HG03457 (cell line): ENCODE measurements at regions not wholly inside any gene's neighbourhood (a gene's known extent, or its start where the extent isn't known, plus 50 kb on each side); places are given as distances from the start of the nearest gene placed in this dataset.
"Not testable (repeated sequence)": the region's sequence is repeated elsewhere in the genome, so short reads cannot be mapped to it uniquely, and the experiment has no call there.

Experiments
- ATAC-seq: cut with Tn5 transposase; IDR thresholded peaks from one replicate; pipeline ENCODE4 v1.9.1; 2021; ENCODE audit warnings: moderate number of reproducible peaks; ENCODE audit not compliant: unreplicated experiment

DNA sequence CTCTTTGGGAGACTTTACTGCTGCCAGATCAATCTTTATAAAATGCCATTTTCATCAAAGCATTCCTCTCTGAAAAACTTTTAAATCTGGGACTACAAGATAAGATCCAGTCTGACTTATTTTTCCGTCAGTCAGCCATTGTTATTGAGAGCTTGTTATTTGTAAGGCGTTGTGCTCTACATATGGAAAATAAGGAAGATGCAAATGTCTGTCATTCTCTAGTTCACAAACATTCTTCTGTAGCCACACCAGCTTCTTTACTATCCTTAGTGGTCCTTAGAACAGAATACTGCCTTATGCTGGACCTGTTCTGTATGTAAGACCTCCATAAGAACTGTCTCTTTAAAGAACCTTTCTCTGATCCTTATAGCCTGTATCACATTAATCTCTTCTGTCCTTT lies 120.3 kb upstream of the NBPF19 start:
- ATAC-seq, result not testable (repeated sequence)

DNA sequence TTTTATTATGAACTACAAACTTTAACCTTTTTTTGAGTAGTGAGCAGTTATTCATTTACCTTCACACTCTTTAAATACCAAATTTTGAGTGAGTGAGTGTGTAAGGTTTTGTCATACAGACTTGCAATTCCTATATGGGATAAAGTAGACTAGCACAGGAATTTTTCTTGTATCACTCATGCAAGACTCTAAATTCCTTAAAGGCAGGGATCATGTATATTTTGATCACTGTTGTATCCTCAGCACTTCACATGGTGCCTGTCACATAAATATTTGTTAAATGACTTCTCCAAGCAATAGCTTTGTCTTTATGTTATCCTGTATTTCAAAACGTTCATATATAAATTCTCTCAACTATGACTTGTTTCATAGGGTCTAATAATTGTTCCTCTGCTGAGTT lies 119.1 kb upstream of the NBPF19 start:
- ATAC-seq, result not testable (repeated sequence)

DNA sequence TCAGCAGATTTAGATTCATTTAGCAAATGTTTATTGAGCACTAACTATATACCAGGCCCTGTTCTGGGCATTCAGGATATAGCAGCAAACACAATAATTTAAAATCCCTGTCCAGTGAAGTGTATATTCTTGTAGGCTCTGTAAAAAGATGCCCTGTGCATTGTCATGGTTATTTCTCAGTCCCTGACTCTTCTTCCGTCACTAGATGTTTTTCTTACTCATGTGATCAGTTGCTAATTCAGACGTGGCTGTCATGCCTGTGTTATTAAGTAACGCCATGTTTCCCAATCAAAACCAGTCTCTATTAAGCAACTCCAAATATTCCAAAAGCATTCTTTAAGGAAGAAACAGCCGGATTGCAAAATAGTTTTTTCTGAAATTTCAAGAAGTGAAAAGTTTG lies 118.7 kb upstream of the NBPF19 start:
- ATAC-seq, result not testable (repeated sequence)

- ATAC-seq, result not testable (repeated sequence)
Observed at GRCh38 chr1:149360351-149360750, 114.5 kb upstream of the NBPF19 start.

- ATAC-seq, result not testable (repeated sequence)
Observed at GRCh38 chr1:149361310-149361709, 113.5 kb upstream of the NBPF19 start.

DNA sequence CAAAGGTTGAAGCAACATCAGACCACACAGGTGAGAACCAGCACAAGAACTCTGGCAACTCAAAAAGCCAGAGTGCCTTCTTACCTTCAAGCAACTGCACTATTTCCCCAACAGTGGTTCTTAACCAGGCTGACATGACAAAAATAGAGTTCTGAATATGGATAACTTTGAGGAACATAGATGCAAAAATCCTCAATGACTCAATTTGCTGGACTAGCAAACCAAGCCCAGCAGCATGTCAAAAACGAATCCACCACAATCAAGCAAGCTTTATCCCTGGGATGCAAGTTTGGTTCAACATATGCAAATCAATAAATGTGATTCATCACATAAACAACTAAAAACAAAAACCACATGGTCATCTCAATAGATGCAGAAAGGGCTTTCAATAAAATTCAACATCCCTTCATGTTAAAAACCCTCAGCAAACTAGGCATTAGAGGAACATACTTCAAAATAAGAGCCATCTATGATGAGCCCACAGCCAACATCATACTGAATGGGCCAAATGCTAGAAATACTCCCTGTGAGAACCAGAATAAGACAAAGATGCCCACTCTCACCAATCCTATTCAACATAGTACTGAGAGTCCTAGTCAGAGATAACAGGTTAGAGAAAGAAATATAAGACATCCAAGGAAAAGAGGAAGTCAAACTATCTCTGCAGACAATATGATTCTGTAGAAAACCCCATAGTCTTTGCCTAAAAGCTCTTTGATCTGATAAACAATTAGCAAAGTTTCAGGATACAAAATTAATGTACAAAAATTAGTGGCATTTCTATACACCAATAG lies 110.5 kb upstream of the NBPF19 start:
- not testable (repeated sequence) for ATAC-seq

GRCh38 chr1:149366402-149366801 lies 108.4 kb upstream of the NBPF19 start:
- ATAC-seq, result not testable (repeated sequence)

DNA sequence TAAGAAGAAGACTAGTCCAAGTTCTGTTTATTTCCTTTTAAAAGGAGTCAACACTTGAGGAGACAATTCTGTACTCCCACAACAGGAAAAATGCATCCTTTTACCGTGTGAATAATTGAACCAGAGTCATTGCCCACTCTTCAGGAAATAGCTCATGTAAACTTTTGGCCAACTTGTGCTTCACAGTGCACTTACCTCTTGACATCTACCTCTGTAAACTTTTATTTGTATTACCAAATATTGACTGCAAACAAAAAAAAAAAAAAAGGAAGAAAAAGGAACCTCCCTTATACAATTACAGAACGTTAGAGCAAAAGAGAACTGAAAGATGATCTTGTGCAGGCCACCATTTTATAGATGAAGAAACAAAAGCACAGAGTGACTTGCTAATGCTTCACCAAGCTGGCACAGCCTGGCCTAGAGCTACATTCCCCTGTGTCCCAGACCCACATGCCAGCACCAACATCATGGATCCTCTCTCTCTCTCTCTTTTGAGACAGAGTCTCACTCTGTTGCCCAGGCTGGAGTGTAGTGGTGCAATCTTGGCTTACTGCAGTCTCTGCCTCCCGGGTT lies 107.3 kb upstream of the NBPF19 start:
- not testable (repeated sequence) for ATAC-seq

DNA sequence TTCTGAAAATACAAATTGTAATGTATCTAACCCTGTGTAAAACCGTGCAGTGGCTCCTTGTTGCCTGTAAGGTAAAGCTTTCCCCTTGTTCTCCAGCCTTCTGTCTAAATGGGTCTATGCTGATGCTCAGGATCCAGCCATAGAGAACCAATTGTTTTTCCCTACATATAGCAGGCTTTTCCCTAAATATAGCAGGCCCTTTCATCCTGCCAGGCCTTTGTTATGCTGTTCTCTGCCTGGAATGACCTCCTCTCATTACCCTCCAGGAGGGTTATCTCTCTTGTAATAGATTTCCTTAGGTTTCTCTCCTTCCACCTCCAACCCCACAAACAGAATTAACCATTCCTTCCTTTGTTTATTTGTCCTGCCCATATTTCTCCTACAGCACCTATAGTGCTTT lies 106.5 kb upstream of the NBPF19 start:
- not testable (repeated sequence) for ATAC-seq

- ATAC-seq, result not testable (repeated sequence)
Observed at GRCh38 chr1:149369081-149369480, 105.8 kb upstream of the NBPF19 start.

DNA sequence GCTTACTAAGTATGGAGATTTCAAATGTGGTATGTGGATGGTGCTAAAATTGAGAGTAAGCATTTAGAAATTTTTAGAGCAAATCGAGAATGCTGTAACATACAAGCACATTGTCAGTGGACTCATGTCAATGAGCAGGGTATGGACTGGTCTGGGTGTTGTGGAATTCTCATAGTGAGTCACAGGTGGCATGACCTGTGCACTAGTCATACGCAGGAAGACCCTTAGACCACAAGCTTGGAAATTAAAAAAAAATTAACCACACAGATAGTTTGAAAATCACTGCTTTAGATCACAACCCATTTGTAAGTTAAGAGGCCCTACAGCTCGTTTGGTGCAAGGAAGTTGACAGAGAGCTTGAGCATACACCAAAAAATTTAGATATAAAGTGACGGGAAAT lies 102.9 kb upstream of the NBPF19 start:
- ATAC-seq, result not testable (repeated sequence)

DNA sequence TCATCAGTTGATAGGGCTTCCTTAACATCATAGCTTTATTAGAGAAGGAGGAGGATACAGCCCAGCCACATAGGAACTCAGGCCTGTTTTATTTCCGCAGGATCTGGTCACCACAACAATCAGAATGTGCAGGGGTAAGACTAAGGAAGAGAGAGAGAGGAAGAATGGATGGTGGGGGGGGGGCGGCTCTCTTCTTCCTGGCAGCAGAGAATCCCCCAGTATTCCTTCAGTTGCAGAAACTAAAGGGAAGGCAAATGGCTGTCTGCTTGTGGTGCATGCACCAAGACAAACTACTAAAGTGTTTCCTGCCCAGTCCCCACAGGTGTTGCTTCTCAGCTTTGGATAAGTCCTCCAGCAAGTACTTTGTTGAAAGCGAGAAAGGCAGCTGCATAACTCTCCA lies 96.4 kb upstream of the NBPF19 start:
- ATAC-seq, result not testable (repeated sequence)

- not testable (repeated sequence) for ATAC-seq
Observed at GRCh38 chr1:149390173-149390926, 84.5 kb upstream of the NBPF19 start.

- not testable (repeated sequence) for ATAC-seq
Observed at GRCh38 chr1:149390931-149391330, 83.9 kb upstream of the NBPF19 start.

DNA sequence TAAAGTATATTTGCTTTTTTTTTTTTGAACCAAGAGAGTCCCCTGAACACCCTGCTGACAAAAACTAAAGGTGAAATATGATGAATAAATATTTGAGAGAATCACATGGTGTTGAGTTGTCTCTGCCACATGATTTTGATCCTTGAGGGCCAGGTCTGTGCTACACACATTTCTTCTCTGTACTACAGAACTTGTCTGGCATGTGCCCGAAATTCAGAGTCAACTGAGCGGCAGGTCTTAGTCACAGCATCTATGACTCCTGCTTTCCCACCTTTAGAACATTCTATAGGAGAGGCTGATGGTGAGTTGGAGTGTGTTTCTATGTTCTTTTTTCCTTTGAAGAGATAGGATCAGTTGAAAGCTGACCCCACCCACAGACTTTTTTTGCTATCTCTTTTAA lies 79.0 kb upstream of the NBPF19 start:
- ATAC-seq, result not testable (repeated sequence)

- not testable (repeated sequence) for ATAC-seq
Observed at GRCh38 chr1:149398527-149398926, 76.3 kb upstream of the NBPF19 start.

GRCh38 chr1:149408404-149408803 lies 66.4 kb upstream of the NBPF19 start:
- ATAC-seq, result not testable (repeated sequence)

DNA sequence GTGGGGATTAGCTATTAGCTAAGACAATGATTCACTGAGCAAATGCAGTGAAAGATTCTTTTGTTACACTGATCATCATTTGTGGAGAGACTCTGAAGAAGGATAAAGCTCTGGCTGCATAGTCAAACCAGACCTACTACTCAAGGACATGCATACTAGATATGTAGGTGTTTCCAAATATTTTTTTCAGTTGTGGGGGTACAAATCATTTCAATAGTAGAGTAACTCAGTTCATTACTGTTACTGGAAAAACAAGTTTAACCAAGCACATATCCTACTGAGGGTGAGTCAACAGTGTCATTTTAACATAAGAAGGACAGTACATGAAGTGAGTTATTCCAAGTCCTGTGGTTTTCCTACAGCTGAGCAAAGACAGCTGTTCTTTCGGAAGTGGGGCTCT lies 59.5 kb upstream of the NBPF19 start:
- not testable (repeated sequence) for ATAC-seq

- ATAC-seq, result not testable (repeated sequence)
Observed at GRCh38 chr1:149418782-149419181, 56.1 kb upstream of the NBPF19 start.

DNA sequence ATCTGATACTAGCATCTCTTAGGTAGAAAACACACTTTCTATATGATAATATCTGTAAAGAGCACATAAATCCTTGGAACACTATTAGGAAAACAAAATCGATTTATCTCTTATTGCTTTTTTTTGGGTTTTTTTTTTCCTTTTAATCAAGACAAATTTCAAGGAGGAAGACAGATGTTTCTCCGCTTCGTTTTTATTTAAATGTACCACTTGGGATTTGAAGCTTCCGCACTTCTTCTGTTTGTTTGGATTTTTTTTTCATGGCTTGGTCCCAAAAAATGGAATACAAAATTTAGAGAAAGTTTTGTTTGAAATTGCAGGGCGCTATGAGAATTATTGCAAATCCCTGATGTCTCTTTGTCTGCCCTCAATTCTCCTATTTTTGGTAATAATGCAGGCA lies 51.7 kb upstream of the NBPF19 start:
- not testable (repeated sequence) for ATAC-seq
